Ovary (tissue), 7 donors: ENCODE measurements at regions not wholly inside any gene's neighbourhood (a gene's known extent, or its start where the extent isn't known, plus 50 kb on each side); places are given as distances from the start of the nearest gene placed in this dataset.

Experiments used
- DNase-seq, 5 donors: peaks; one replicate each; pipeline ENCODE4 v3.0.0-alpha.2; 2019 to 2020
- H3K27ac ChIP-seq, 2 donors: fragments of 200-600 bp; one replicate each; pipeline versions ENCODE4 v1.5.1 to v1.8.0; 2019 to 2022
- H3K27me3 ChIP-seq: fragments of 200-600 bp; one replicate; pipeline ENCODE4 v1.8.0; 2022
- H3K36me3 ChIP-seq: fragments of 200-600 bp; sonication (generic); one replicate; pipeline ENCODE4 v1.5.1; 2019
- H3K4me1 ChIP-seq: one replicate; pipeline ENCODE4 v1.8.1; 2013; ENCODE audit warnings: mild to moderate bottlenecking, moderate library complexity; ENCODE audit not compliant: insufficient read depth
- H3K4me3 ChIP-seq: fragments of 200-600 bp; sonication (generic); one replicate; pipeline ENCODE4 v1.5.1; 2017
- H3K9me3 ChIP-seq, 2 donors: fragments of 200-600 bp in 1 of 2; sonication (generic) in 1 of 2; one replicate each; pipeline versions ENCODE4 v1.5.1 to v1.8.1; 2013 to 2019; ENCODE audit warnings: mild to moderate bottlenecking in 1 of 2, moderate library complexity in 1 of 2
- CTCF ChIP-seq, 3 donors: fragments of 450-650 bp in 2 of 3; fragments of 200-600 bp in 1 of 3; IDR thresholded peaks; one replicate each; pipeline versions ENCODE4 v1.5.1 to v1.8.0; 2016 to 2022; ENCODE audit warnings: antibody characterized with exemption in 3 of 3, mild to moderate bottlenecking in 1 of 3
- EP300 ChIP-seq: sonication (generic); formaldehyde crosslinking; IDR thresholded peaks from one replicate; pipeline ENCODE4 v1.6.1; 2017; ENCODE audit warnings: antibody characterized with exemption
- POLR2A ChIP-seq: fragments of 450-650 bp; IDR thresholded peaks from one replicate; pipeline ENCODE4 v1.6.1; 2017; ENCODE audit warnings: antibody characterized with exemption, mild to moderate bottlenecking, moderate library complexity
- WGBS, 3 donors: extraction: QIAGEN DNeasy Blood & Tissue Kit in 1 of 3; methylation state at CpG; one replicate each; pipeline versions ENCODE4 v1.1.5 to v1.1.7; 2013 to 2017; 5-methylcytosine and 5-hydroxymethylcytosine counted together
- intact Hi-C, 4 donors: fragments of 100-400 bp; cut with DNase I; formaldehyde crosslinking; loops; one replicate each; pipeline versions ENCODE4 v1.11.0 to v1.15.1; 2022 to 2023
- donor health status: DM: no; HTN: no; CAD: no; lungs with moderate emphysema.
- donor health status: DM: no; HTN: no; CAD: no.
- donor health status: Bipolar disorder and iron deficiency.
- donor health status: DM: no; HTN: no; CAD: no.
- donor health status: DM: yes; HTN: yes; CAD: no.

- no peaks in the 10 kb centered on the region for H3K9me3 ChIP-seq
- intact Hi-C loops, result no loop called here
- no peak for TF ChIP-seq CTCF (IDR thresholded peaks at IDR 0.05)
- no peak for TF ChIP-seq EP300
- no peak for TF ChIP-seq POLR2A
- H3K36me3 ChIP-seq, result no peaks in the 10 kb centered on the region
- WGBS, 3 donors, result 70 to 80% (median 79%) methylated on average over 3 of the region's 3 CpGs
- H3K27ac ChIP-seq, result no peak overlapping the region
- no peaks in the 10 kb centered on the region for H3K27me3 ChIP-seq
- no peak overlapping the region for H3K4me3 ChIP-seq
- no peak for DNase-seq
- H3K4me1 ChIP-seq, result no peaks in the 10 kb centered on the region
Measured at GRCh38 chr4:14675279-14675985, 326.8 kb upstream of the CPEB2 start.

DNA sequence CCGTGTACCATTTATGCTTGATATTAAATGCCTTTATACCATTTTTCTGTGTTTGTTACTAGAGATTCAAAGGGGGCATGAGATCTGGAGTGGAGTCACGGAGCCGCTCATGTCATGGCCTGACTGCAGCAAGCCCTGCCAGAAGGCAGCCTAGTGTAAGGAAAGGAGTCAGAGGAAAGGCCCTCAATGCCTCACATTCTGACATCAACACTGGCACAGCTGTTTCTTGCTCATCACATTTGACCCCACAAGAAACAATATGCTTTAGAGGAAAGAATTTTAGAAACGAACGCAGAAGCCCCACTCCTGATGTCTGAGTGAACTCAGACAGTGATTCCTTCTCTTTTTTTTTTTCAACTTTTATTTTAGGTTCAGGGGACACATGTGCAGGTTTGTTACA, 322.4 kb upstream of the CPEB2 start:
- H3K27ac ChIP-seq, result no peak overlapping the region
- H3K36me3 ChIP-seq, result no peaks in the 10 kb centered on the region
- H3K4me3 ChIP-seq, result no peak overlapping the region
- no peaks in the 10 kb centered on the region for H3K9me3 ChIP-seq
- TF ChIP-seq EP300, result no peak
- no peak for TF ChIP-seq POLR2A
- no peak for TF ChIP-seq CTCF (IDR thresholded peaks at IDR 0.05)
- H3K27me3 ChIP-seq, result no peaks in the 10 kb centered on the region
- WGBS, 3 donors, result 80 to 87% (median 83%) methylated on average over 5 of the region's 5 CpGs
- intact Hi-C loops, result no loop called here
- H3K4me1 ChIP-seq, result no peaks in the 10 kb centered on the region
- no peak for DNase-seq

- intact Hi-C loops, result no loop called here
- 55 to 69% (median 67%) methylated on average over 4 of the region's 4 CpGs for WGBS, 3 donors
- Histone ChIP-seq H3K4me1 (no peaks in the 10 kb centered on the region), H3K27me3 (no peaks in the 10 kb centered on the region), H3K4me3 (no peak overlapping the region), H3K36me3 (no peaks in the 10 kb centered on the region), H3K9me3 (no peaks in the 10 kb centered on the region), H3K27ac (no peak overlapping the region)
- TF ChIP-seq EP300 (no peak), CTCF (IDR thresholded peaks at IDR 0.05) (no peak), POLR2A (no peak)
- no peak for DNase-seq
Measured at GRCh38 chr4:14681330-14681729, 321.0 kb upstream of the CPEB2 start.

- H3K4me3 ChIP-seq, result no peak overlapping the region
- no peak overlapping the region for H3K27ac ChIP-seq
- H3K4me1 ChIP-seq, result no peaks in the 10 kb centered on the region
- no peak for TF ChIP-seq EP300
- TF ChIP-seq CTCF (IDR thresholded peaks at IDR 0.05), result no peak
- TF ChIP-seq POLR2A, result no peak
- DNase-seq, result no peak
- no peaks in the 10 kb centered on the region for H3K27me3 ChIP-seq
- peaks cover 0 to 4% of the 10 kb centered on the region in 2 donors for H3K9me3 ChIP-seq
- H3K36me3 ChIP-seq, result no peaks in the 10 kb centered on the region
- intact Hi-C loops, result no loop called here
Measured at GRCh38 chr4:14693728-14694127, 308.6 kb upstream of the CPEB2 start.
